B cell (primary cell): ENCODE measurements at regions not wholly inside any gene's neighbourhood (a gene's known extent, or its start where the extent isn't known, plus 50 kb on each side); places are given as distances from the start of the nearest gene placed in this dataset.

Experiments
- ATAC-seq: fragments of 200-7000 bp; cut with Tn5 transposase; one replicate; pipeline ENCODE4 v1.10.0; 2021; ENCODE audit warnings: low read depth, mild to moderate bottlenecking, moderate number of reproducible peaks, moderate library complexity
- CTCF ChIA-PET: fragments of 350-600 bp; sonication (Branson Sonifier 250); formaldehyde crosslinking; loops from one replicate; lab custom pipeline; 2021; ENCODE audit warnings: antibody characterized with exemption, inconsistent platforms; lab: Charles Lee
- POLR2A ChIA-PET: fragments of 350-600 bp; sonication (Branson Sonifier 250); formaldehyde crosslinking; loops from one replicate; lab custom pipeline; 2021; ENCODE audit warnings: antibody characterized with exemption; lab: Charles Lee
- DNase-seq: peaks from one replicate; pipeline ENCODE4 v3.0.0; 2013
- H2AFZ ChIP-seq: 2 replicates; pipeline ENCODE4 v1.6.1; 2012; ENCODE audit warnings: mild to moderate bottlenecking, low read depth, low read length; ENCODE audit not compliant: insufficient read depth, poor library complexity, severe bottlenecking
- H3K27ac ChIP-seq, 2 donors: 1 replicate in 1 of 2; 2 replicates in 1 of 2; pipeline ENCODE4 v1.5.1; 2012 to 2013; ENCODE audit warnings: low read length in 2 of 2, mild to moderate bottlenecking in 2 of 2, moderate library complexity in 1 of 2
- H3K27me3 ChIP-seq, 4 experiments: fragments of 200-600 bp in 1 of 4; sonication (generic) in 1 of 4; replicated peaks in 1 of 4; 1 replicate in 2 of 4; 2 replicates in 2 of 4; pipeline versions ENCODE4 v1.6.1 to v1.7.0; 2013 to 2016; ENCODE audit warnings: low read length in 3 of 4, mild to moderate bottlenecking in 2 of 4, mixed read lengths in 1 of 4, moderate library complexity in 1 of 4; ENCODE audit not compliant: insufficient read depth in 4 of 4, control insufficient read depth in 3 of 4; ENCODE audit errors: control extremely low read depth in 1 of 4
- H3K36me3 ChIP-seq, 2 experiments: replicated peaks in 1 of 2; 1 replicate in 1 of 2; 2 replicates in 1 of 2; pipeline versions ENCODE4 v1.6.1 to v1.7.1; 2013; ENCODE audit warnings: low read length in 1 of 2; ENCODE audit not compliant: insufficient read depth in 2 of 2, control insufficient read depth in 1 of 2; ENCODE audit errors: control extremely low read depth in 1 of 2, extremely low read depth in 1 of 2
- H3K4me1 ChIP-seq, 2 donors: fragments of 200-600 bp in 1 of 2; sonication (generic) in 1 of 2; 1 replicate in 1 of 2; 2 replicates in 1 of 2; pipeline versions ENCODE4 v1.5.1 to v1.6.1; 2013 to 2017; ENCODE audit warnings: low read length in 2 of 2; ENCODE audit not compliant: control insufficient read depth in 2 of 2, insufficient read depth in 2 of 2
- H3K4me2 ChIP-seq: replicated peaks from 2 replicates; pipeline ENCODE3; 2012; ENCODE audit warnings: mild to moderate bottlenecking, low read depth, low read length; ENCODE audit not compliant: poor library complexity, severe bottlenecking
- H3K4me3 ChIP-seq, 5 experiments: fragments of 200-600 bp in 1 of 5; sonication (generic) in 1 of 5; 1 replicate in 3 of 5; 2 replicates in 2 of 5; pipeline versions ENCODE4 v1.5.1 to v1.7.0; 2011 to 2016; ENCODE audit warnings: low read length in 4 of 5, mild to moderate bottlenecking in 4 of 5, low read depth in 2 of 5, control low read depth in 1 of 5, moderate library complexity in 1 of 5; ENCODE audit not compliant: insufficient read depth in 1 of 5; ENCODE audit errors: control extremely low read depth in 1 of 5, extremely low read depth in 1 of 5
- H3K79me2 ChIP-seq: fragments of 200-600 bp; sonication (generic); one replicate; pipeline ENCODE4 v1.6.0; 2016; ENCODE audit warnings: low read length; ENCODE audit not compliant: control insufficient read depth, insufficient read depth
- H3K9ac ChIP-seq: fragments of 200-600 bp; sonication (generic); 2 replicates; pipeline ENCODE4 v1.6.1; 2017; ENCODE audit warnings: mild to moderate bottlenecking, low read length, moderate library complexity
- H3K9me3 ChIP-seq, 3 donors: one replicate each; pipeline versions ENCODE4 v1.6.1 to v1.7.1; 2013; ENCODE audit warnings: low read length in 2 of 3; ENCODE audit not compliant: control insufficient read depth in 2 of 3, insufficient read depth in 1 of 3; ENCODE audit errors: control extremely low read depth in 1 of 3
- H4K20me1 ChIP-seq: 2 replicates; pipeline ENCODE4 v1.6.0; 2012; ENCODE audit warnings: mild to moderate bottlenecking, low read length; ENCODE audit not compliant: insufficient read depth, control insufficient read depth, poor library complexity, severe bottlenecking
- H3K27ac Mint-ChIP-seq: one replicate; pipeline ENCODE4 v1.8.0; 2021; ENCODE audit warnings: mixed read lengths
- H3K27me3 Mint-ChIP-seq: one replicate; pipeline ENCODE4 v1.8.0; 2021; ENCODE audit warnings: mixed read lengths
- H3K4me1 Mint-ChIP-seq: one replicate; pipeline ENCODE4 v1.8.0; 2021; ENCODE audit warnings: mixed read lengths
- H3K4me3 Mint-ChIP-seq: one replicate; pipeline ENCODE4 v1.8.0; 2021; ENCODE audit warnings: mixed read lengths
- H3K9me3 Mint-ChIP-seq: one replicate; pipeline ENCODE4 v1.8.0; 2022; ENCODE audit warnings: mixed read lengths; ENCODE audit not compliant: insufficient read depth
- CTCF ChIP-seq: fragments of 200-600 bp; IDR thresholded peaks from one replicate; pipeline ENCODE4 v1.8.0; 2022; ENCODE audit warnings: antibody characterized with exemption, mild to moderate bottlenecking
- EZH2 ChIP-seq: IDR thresholded peaks from 2 replicates; pipeline ENCODE4 v1.6.1; 2012; ENCODE audit warnings: borderline replicate concordance, low read depth, mild to moderate bottlenecking, moderate library complexity, low read length; ENCODE audit not compliant: insufficient read depth, poor library complexity, severe bottlenecking
- WGBS: methylation state at CpG from one replicate; pipeline ENCODE4 v1.1.5; 2013; ENCODE audit warnings: missing lambda C conversion rate; ENCODE audit not compliant: insufficient coverage; 5-methylcytosine and 5-hydroxymethylcytosine counted together
- intact Hi-C: fragments of 100-400 bp; cut with micrococcal nuclease; formaldehyde crosslinking; loops from one replicate; pipeline ENCODE4 v1.10.0; 2022

GRCh38 chr2:386406-387103 is 98.7 kb upstream of the ALKAL2 start:
- H2AFZ ChIP-seq = no peak overlapping the region
- Mint-ChIP-seq H3K4me3 (no peak overlapping the region), H3K9me3 (peaks cover 3% of the 10 kb centered on the region), H3K27ac (no peak overlapping the region), H3K4me1 (peaks cover 8% of the 10 kb centered on the region), H3K27me3 (peaks cover under 1% of the 10 kb centered on the region)
- H3K9me3 ChIP-seq = no peaks in the 10 kb centered on the region
- H3K27me3 ChIP-seq = no peaks in the 10 kb centered on the region
- H3K4me3 ChIP-seq = no peak overlapping the region
- no peaks in the 10 kb centered on the region for H3K36me3 ChIP-seq
- DNase-seq (no peak), ATAC-seq (no peak)
- TF ChIP-seq EZH2 (no peak), CTCF (no peak)
- CTCF ChIA-PET = no interaction called here
- no peak overlapping the region for H3K4me2 ChIP-seq
- POLR2A ChIA-PET = no interaction called here
- H3K27ac ChIP-seq = no peak overlapping the region
- H3K9ac ChIP-seq = no peak overlapping the region
- intact Hi-C loops = no loop called here
- peaks cover 0 to 8% of the 10 kb centered on the region in 2 donors for H3K4me1 ChIP-seq
- H3K79me2 ChIP-seq = no peaks in the 10 kb centered on the region
- no peaks in the 10 kb centered on the region for H4K20me1 ChIP-seq
- 92% methylated on average over 5 of the region's 10 CpGs for WGBS

GRCh38 chr2:385785-386184 is 97.9 kb upstream of the ALKAL2 start:
- Mint-ChIP-seq H3K27me3 (peaks cover 5% of the 10 kb centered on the region), H3K4me1 (peaks cover 8% of the 10 kb centered on the region), H3K27ac (no peak overlapping the region), H3K4me3 (no peak overlapping the region), H3K9me3 (peaks cover 3% of the 10 kb centered on the region)
- Histone ChIP-seq H3K9ac (no peak overlapping the region), H2AFZ (no peak overlapping the region), H3K36me3 (no peaks in the 10 kb centered on the region), H3K27ac (no peak overlapping the region), H3K79me2 (no peaks in the 10 kb centered on the region), H4K20me1 (no peaks in the 10 kb centered on the region), H3K4me2 (no peak overlapping the region), H3K4me1 (peaks cover 0 to 8% of the 10 kb centered on the region in 2 donors), H3K4me3 (no peak overlapping the region), H3K9me3 (no peaks in the 10 kb centered on the region), H3K27me3 (no peaks in the 10 kb centered on the region)
- intact Hi-C loops = no loop called here
- TF ChIP-seq EZH2 = no peak
- no peak for TF ChIP-seq CTCF
- no peak for DNase-seq
- POLR2A ChIA-PET = no interaction called here
- no peak for ATAC-seq
- no CpG with 5 or more reads among the region's 6 CpGs for WGBS
- CTCF ChIA-PET = no interaction called here
